HG03558 (cell line): ENCODE measurements at regions not wholly inside any gene's neighbourhood (a gene's known extent, or its start where the extent isn't known, plus 50 kb on each side); places are given as distances from the start of the nearest gene placed in this dataset.

Experiments
- ATAC-seq: cut with Tn5 transposase; IDR thresholded peaks from one replicate; pipeline ENCODE4 v1.9.1; 2021; ENCODE audit warnings: moderate number of reproducible peaks; ENCODE audit not compliant: unreplicated experiment; ENCODE audit errors: extremely low read depth

GRCh38 chr11:122062763-122063162, 53.3 kb downstream of the BLID start:
- no peak for ATAC-seq

- ATAC-seq = no peak
Observed at GRCh38 chr11:122059565-122059964, 56.5 kb downstream of the BLID start.

- ATAC-seq = no peak
Observed at GRCh38 chr11:122050021-122050690, 65.9 kb downstream of the BLID start.

GRCh38 chr11:122048401-122048800, 67.6 kb downstream of the BLID start:
- no peak for ATAC-seq

GRCh38 chr11:122046846-122047245, 69.2 kb downstream of the BLID start:
- no peak for ATAC-seq

DNA sequence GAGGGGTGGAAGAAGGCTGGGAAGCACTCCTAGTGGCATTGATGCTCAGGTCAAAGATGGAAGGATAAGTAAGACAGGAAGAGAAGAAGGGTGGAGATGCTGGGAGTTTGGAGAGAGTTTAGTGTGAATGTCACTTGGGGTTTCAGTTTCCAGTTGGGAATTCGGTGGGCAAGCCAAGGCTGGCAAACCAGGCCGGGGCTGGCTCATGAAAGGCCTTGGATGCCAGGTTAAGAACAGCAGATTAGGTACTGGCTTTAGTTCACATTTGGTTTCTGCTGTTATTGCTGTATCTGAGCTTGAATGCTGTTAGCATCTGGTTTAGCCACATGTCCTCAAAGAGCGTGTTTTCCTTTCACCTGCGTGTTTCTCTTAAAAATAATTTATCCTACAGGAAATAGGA, 69.6 kb downstream of the BLID start:
- no peak for ATAC-seq

GRCh38 chr11:122045181-122045586, 70.8 kb downstream of the BLID start:
- no peak for ATAC-seq

- ATAC-seq = no peak
Observed at GRCh38 chr11:122044086-122044485, 71.9 kb downstream of the BLID start.

DNA sequence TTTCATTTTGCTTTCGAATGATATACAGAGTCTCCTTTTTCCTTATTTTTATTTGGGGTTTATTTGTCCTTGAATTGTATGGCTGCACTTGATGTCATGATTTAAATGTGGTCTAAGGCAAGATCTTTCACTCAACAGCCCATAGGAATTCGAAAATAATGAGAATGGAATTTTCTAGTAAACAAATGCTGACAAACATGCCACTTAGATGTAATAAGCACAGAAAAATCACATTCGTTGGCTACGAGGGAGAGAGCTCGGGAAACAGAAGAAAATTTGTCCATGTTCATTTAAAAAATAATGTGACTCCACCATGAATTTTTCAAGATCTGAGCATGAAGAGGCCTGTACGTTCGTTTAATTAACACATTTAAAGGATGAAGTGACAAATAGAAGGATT, 73.0 kb downstream of the BLID start:
- no peak for ATAC-seq

- ATAC-seq = no peak
Observed at GRCh38 chr11:122040464-122040863, 75.6 kb downstream of the BLID start.

- ATAC-seq = no peak
Observed at GRCh38 chr11:122038543-122038942, 77.5 kb downstream of the BLID start.

- no peak for ATAC-seq
Observed at GRCh38 chr11:122037911-122038310, 78.1 kb downstream of the BLID start.

DNA sequence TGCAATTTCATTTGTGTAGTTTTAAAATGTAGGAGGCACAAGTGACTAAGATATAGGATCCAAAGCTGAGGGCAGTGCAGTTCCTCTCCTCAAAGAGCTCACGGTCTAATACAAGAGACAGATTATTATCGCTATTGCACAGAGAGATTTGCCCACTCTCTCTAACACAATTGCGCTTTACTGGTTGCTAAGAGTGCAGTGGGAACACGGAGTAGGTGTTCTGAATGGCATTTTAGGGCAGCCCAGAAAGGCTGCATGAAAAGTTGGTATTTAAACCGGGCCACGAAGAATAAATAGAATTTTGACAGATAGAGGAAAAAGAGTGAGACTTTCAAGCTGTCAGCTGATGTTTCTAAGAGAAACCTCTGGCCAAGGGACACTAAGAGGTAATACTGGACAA, 79.5 kb downstream of the BLID start:
- no peak for ATAC-seq

DNA sequence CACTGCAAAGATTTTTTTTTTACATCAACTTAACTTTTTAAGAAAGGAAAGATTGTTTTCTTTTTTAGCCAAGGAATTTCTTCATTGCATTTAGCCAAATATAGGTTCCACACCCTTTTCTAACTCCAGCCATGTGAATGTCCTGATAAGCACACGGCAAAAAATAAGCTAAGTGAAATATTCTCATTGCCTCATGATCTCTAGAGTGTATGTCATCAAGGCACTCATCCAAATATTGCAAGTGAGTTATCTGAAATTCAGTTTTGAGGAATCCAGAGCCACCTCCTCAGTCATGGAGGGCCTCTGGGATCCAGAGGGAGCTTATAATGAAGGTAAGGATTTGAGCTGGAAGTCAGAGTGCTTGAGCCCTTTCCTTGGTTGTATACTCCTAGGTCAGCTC, 80.0 kb downstream of the BLID start:
- no peak for ATAC-seq

DNA sequence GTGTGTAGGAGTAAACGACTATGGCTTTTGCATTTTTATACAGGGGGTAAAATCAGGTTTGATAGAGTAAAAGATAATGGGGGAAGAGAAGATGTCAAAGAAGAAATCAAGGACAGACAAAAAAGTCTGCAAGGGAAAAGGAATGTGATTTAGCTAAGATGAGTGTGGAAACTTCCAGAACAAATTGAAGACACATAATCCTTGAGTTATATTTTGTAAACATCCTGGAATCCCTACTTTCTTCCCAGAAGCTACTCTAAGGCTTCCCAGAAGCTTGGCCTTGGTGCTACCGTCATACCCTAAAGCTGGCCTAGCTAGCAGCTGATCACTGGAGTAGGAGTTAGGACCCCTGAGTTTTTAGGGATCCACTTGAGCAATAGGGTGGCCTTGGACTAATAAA, 82.4 kb downstream of the BLID start:
- no peak for ATAC-seq

- no peak for ATAC-seq
Observed at GRCh38 chr11:122033193-122033592, 82.8 kb downstream of the BLID start.

- ATAC-seq = no peak
Observed at GRCh38 chr11:122032317-122032716, 83.7 kb downstream of the BLID start.

DNA sequence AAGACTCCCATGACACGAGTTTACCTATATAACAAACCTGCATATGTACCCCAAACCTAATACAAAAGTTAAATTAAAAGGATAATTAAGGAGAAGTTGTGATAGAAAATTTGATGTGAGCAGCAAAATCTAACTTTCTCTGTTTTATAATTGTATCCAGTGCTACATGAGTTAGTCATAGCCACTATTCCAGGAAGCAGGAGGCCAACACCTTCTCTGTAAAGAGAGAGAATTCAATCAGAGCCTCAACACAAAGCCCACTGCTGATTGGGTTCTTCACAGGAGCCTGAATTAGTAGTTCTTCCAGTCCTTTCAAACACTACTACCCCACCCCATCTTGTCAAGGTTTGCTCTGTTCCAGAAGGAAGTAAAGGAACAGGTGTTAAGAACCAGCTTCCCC, 84.2 kb downstream of the BLID start:
- no peak for ATAC-seq

DNA sequence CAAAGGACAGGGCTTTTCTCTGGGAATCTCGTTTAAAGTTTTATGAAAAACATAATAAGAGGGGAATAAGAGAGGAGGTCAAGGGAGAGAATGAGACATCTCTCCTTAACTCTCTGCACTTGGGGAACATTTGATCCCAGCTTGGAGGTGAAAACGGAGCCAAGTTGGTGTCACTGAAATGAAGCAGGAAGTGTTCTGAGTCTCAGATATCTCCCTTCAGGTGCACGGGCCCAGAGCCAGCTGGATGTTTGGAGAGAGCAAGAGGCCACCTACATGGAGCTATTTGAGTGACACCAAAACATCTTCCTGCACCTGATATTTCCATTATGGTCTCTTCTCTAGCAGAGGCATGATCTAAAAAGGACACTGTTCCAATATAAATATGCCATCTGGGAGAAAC, 85.7 kb downstream of the BLID start:
- no peak for ATAC-seq

DNA sequence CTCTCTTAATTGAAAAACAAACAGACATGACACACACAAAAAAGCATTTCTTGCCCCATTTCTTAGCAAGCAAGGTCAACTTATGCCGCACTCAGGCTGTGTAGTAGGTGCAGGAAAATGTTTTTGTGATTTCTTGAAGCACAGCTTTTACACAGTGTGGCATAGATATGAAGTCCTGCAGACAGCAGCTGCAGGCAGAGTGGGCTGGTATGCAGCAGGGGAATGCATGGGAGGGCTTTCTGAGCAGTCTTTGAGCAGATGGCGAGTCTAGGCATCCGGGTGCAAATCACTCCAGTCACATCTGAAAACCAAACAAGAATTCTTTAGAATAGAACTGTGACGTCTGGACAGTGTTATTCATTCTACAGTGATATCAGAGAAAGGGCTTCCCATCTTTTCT, 87.5 kb downstream of the BLID start:
- no peak for ATAC-seq

- no peak for ATAC-seq
Observed at GRCh38 chr11:122028036-122028435, 88.0 kb downstream of the BLID start.

GRCh38 chr11:122025757-122026156, 90.3 kb downstream of the BLID start:
- no peak for ATAC-seq

GRCh38 chr11:122024278-122024677, 91.7 kb downstream of the BLID start:
- ATAC-seq = no peak
